WI38 (cell line): ENCODE measurements at regions not wholly inside any gene's neighbourhood (a gene's known extent, or its start where the extent isn't known, plus 50 kb on each side); places are given as distances from the start of the nearest gene placed in this dataset.

Source experiments
- H3K4me3 ChIP-seq: 2 replicates; pipeline ENCODE4 v1.5.1; 2011; ENCODE audit warnings: low read depth, mild to moderate bottlenecking, control low read depth, low read length
- CTCF ChIP-seq: IDR thresholded peaks from 2 replicates; pipeline ENCODE4 v1.5.1; 2012; ENCODE audit warnings: low read depth, mild to moderate bottlenecking, control low read depth, low read length

GRCh38 chr17:56057869-56058268 is 95.4 kb upstream of the ANKFN1 start:
- TF ChIP-seq CTCF = no peak
- no peak overlapping the region for H3K4me3 ChIP-seq

- no peak overlapping the region for H3K4me3 ChIP-seq
- TF ChIP-seq CTCF = no peak
These were observed 88.8 kb upstream of the ANKFN1 start for GRCh38 chr17:56064506-56064905.

- TF ChIP-seq CTCF = no peak
- no peak overlapping the region for H3K4me3 ChIP-seq
These were observed 78.8 kb upstream of the ANKFN1 start for GRCh38 chr17:56074361-56074890.

- no peak for TF ChIP-seq CTCF
- H3K4me3 ChIP-seq = no peak overlapping the region
These were observed 76.3 kb upstream of the ANKFN1 start for GRCh38 chr17:56076980-56077379.

- TF ChIP-seq CTCF = no peak
- H3K4me3 ChIP-seq = no peak overlapping the region
These were observed 69.8 kb upstream of the ANKFN1 start for GRCh38 chr17:56083475-56083874.

GRCh38 chr17:56085576-56086267 is 67.6 kb upstream of the ANKFN1 start:
- no peak overlapping the region for H3K4me3 ChIP-seq
- TF ChIP-seq CTCF = no peak

GRCh38 chr17:56087199-56087598 is 66.1 kb upstream of the ANKFN1 start:
- no peak for TF ChIP-seq CTCF
- H3K4me3 ChIP-seq = no peak overlapping the region
